Lower lobe of right lung (tissue), 2 donors: ENCODE measurements at regions not wholly inside any gene's neighbourhood (a gene's known extent, or its start where the extent isn't known, plus 50 kb on each side); places are given as distances from the start of the nearest gene placed in this dataset.

Source experiments
- ATAC-seq, 2 donors: fragments of 200-7000 bp; cut with Tn5 transposase; one replicate each; pipeline ENCODE4 v1.9.1; 2020 to 2022; ENCODE audit warnings: mild to moderate bottlenecking in 2 of 2, moderate library complexity in 2 of 2
- DNase-seq: peaks from one replicate; pipeline ENCODE4 v3.0.0-alpha.2; 2020
- H3K27ac ChIP-seq: fragments of 200-600 bp; one replicate; pipeline ENCODE4 v1.8.0; 2022
- H3K27me3 ChIP-seq: fragments of 200-600 bp; one replicate; pipeline ENCODE4 v1.8.0; 2022; ENCODE audit warnings: low read depth
- H3K36me3 ChIP-seq: fragments of 200-600 bp; one replicate; pipeline ENCODE4 v1.8.0; 2022; ENCODE audit warnings: mild to moderate bottlenecking
- H3K4me1 ChIP-seq: fragments of 200-600 bp; one replicate; pipeline ENCODE4 v1.8.0; 2022
- H3K4me3 ChIP-seq: fragments of 200-600 bp; one replicate; pipeline ENCODE4 v1.8.0; 2022; ENCODE audit warnings: mild to moderate bottlenecking
- H3K9me3 ChIP-seq: fragments of 200-600 bp; one replicate; pipeline ENCODE4 v1.8.0; 2022
- CTCF ChIP-seq: fragments of 200-600 bp; IDR thresholded peaks from one replicate; pipeline ENCODE4 v1.8.0; 2022; ENCODE audit warnings: antibody characterized with exemption, mild to moderate bottlenecking
- intact Hi-C: fragments of 100-400 bp; cut with DNase I; formaldehyde crosslinking; loops from one replicate; pipeline ENCODE4 v1.11.0; 2022
- donor health status: DM: no; HTN: yes; CAD: no; lungs with severe emphysema.

GRCh38 chr2:146451972-146452371 lies 1392.9 kb upstream of the ACVR2A start:
- ATAC-seq (no peak), DNase-seq (no peak)
- Histone ChIP-seq H3K4me3 (no peak overlapping the region), H3K27ac (no peak overlapping the region), H3K4me1 (no peaks in the 10 kb centered on the region), H3K36me3 (no peaks in the 10 kb centered on the region), H3K9me3 (no peaks in the 10 kb centered on the region), H3K27me3 (no peaks in the 10 kb centered on the region)
- no peak for TF ChIP-seq CTCF
- intact Hi-C loops, result no loop called here

- Histone ChIP-seq H3K4me3 (no peak overlapping the region), H3K27me3 (no peaks in the 10 kb centered on the region), H3K4me1 (no peaks in the 10 kb centered on the region), H3K9me3 (no peaks in the 10 kb centered on the region), H3K36me3 (no peaks in the 10 kb centered on the region), H3K27ac (no peak overlapping the region)
- TF ChIP-seq CTCF, result no peak
- ATAC-seq (no peak), DNase-seq (no peak)
- intact Hi-C loops, result no loop called here
These were observed 1394.7 kb upstream of the ACVR2A start for GRCh38 chr2:146450131-146450530.

DNA sequence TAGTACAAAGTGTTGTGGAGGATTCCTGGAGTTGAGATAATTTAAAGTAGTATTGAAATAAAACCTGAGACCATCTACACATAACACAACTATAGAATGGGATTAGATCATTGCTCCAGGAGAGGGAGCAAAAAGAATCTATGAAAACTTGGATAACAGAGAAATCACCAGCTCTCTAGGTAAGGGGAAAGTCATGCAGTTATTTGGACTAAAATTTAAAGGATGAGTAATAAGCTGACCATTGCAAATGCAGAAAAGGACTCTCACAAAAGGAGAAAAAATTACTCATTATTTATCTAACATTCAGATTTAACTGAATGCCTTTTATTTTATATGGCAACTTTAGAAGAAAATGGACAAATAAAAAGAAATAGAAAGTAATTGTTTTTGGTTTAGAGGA lies 1399.8 kb upstream of the ACVR2A start:
- H3K27ac ChIP-seq, result no peak overlapping the region
- DNase-seq (no peak), ATAC-seq (no peak)
- no peaks in the 10 kb centered on the region for H3K27me3 ChIP-seq
- H3K36me3 ChIP-seq, result no peaks in the 10 kb centered on the region
- no peaks in the 10 kb centered on the region for H3K4me1 ChIP-seq
- intact Hi-C loops, result no loop called here
- no peaks in the 10 kb centered on the region for H3K9me3 ChIP-seq
- no peak for TF ChIP-seq CTCF
- H3K4me3 ChIP-seq, result no peak overlapping the region

GRCh38 chr2:146444085-146444484 lies 1400.7 kb upstream of the ACVR2A start:
- H3K36me3 ChIP-seq, result no peaks in the 10 kb centered on the region
- no peak overlapping the region for H3K27ac ChIP-seq
- no peaks in the 10 kb centered on the region for H3K4me1 ChIP-seq
- H3K4me3 ChIP-seq, result no peak overlapping the region
- intact Hi-C loops, result no loop called here
- TF ChIP-seq CTCF, result no peak
- H3K27me3 ChIP-seq, result no peaks in the 10 kb centered on the region
- no peaks in the 10 kb centered on the region for H3K9me3 ChIP-seq
- no peak for DNase-seq
- ATAC-seq, result no peak

DNA sequence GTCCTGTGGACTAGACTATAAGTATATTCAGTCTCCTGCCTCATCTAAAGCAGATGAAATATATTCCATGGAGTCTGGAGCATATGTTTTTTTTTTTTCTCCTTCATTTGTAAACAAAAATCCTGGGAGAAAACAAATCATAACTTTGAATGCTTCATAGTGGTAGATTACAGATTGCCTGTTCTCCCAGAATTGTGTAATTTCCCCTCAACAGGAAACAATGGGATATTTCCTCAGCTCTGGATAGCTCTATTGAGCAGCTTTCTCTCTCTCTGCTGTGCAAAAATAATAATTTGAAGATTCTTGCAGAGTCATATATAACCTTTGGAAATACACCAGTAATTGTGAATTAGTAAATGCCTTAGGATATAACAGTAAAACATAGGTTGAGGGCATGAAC lies 1406.6 kb upstream of the ACVR2A start:
- Histone ChIP-seq H3K27me3 (no peaks in the 10 kb centered on the region), H3K4me1 (no peaks in the 10 kb centered on the region), H3K27ac (no peak overlapping the region), H3K9me3 (no peaks in the 10 kb centered on the region), H3K4me3 (no peak overlapping the region), H3K36me3 (no peaks in the 10 kb centered on the region)
- no peak for TF ChIP-seq CTCF
- no peak for DNase-seq
- intact Hi-C loops, result no loop called here
- ATAC-seq, result no peak

DNA sequence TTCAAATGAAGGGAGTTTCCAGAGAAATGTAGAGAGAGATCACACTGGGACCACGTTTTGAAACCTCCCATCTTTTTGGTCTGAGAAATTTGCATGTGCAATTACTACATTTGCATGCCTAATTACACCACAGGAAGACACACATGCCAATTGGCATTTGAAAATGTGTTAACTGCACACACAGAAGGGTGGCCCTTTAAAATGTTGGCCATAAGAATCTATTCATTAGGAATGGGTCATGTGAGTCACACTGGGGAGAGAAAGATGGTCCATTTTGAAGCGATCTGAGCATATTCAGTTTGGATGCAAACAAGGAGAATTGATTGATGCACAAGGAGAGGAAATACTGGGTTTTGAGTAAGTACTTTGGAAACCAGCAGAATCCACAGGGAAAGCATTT lies 1407.1 kb upstream of the ACVR2A start:
- no peaks in the 10 kb centered on the region for H3K9me3 ChIP-seq
- TF ChIP-seq CTCF, result no peak
- no peaks in the 10 kb centered on the region for H3K4me1 ChIP-seq
- H3K4me3 ChIP-seq, result no peak overlapping the region
- intact Hi-C loops, result no loop called here
- H3K36me3 ChIP-seq, result no peaks in the 10 kb centered on the region
- no peaks in the 10 kb centered on the region for H3K27me3 ChIP-seq
- H3K27ac ChIP-seq, result no peak overlapping the region
- DNase-seq (no peak), ATAC-seq (no peak)
